Activated CD8-positive, alpha-beta T cell treated with anti-CD3 and anti-CD28 coated beads for 36 hours (primary cell): ENCODE measurements at regions not wholly inside any gene's neighbourhood (a gene's known extent, or its start where the extent isn't known, plus 50 kb on each side); places are given as distances from the start of the nearest gene placed in this dataset.

Experiments used
- ATAC-seq: fragments of 200-7000 bp; cut with Tn5 transposase; one replicate; pipeline ENCODE4 v1.10.0; 2021; ENCODE audit warnings: mild to moderate bottlenecking, moderate library complexity
- CTCF ChIA-PET: fragments of 350-600 bp; sonication (Branson Sonifier 250); formaldehyde crosslinking; loops from one replicate; lab custom pipeline; 2021; ENCODE audit warnings: antibody characterized with exemption; lab: Charles Lee
- POLR2A ChIA-PET: fragments of 350-600 bp; sonication (Branson Sonifier 250); formaldehyde crosslinking; loops from one replicate; lab custom pipeline; 2021; ENCODE audit warnings: antibody characterized with exemption; lab: Charles Lee
- DNase-seq: peaks from one replicate; pipeline ENCODE4 v3.0.0-alpha.2; 2020
- H3K27ac Mint-ChIP-seq: one replicate; pipeline ENCODE4 v1.8.0; 2021; ENCODE audit warnings: mild to moderate bottlenecking, mixed read lengths
- H3K27me3 Mint-ChIP-seq: one replicate; pipeline ENCODE4 v1.8.0; 2021; ENCODE audit warnings: mixed read lengths
- H3K36me3 Mint-ChIP-seq: one replicate; pipeline ENCODE4 v1.8.0; 2021; ENCODE audit warnings: low read depth, mixed read lengths
- H3K4me1 Mint-ChIP-seq: one replicate; pipeline ENCODE4 v1.8.0; 2021; ENCODE audit warnings: low read depth, mixed read lengths
- H3K4me3 Mint-ChIP-seq: one replicate; pipeline ENCODE4 v1.8.0; 2021; ENCODE audit warnings: mild to moderate bottlenecking, moderate library complexity, mixed read lengths
- H3K9me3 Mint-ChIP-seq: one replicate; pipeline ENCODE4 v1.8.0; 2021; ENCODE audit warnings: mixed read lengths
- intact Hi-C: fragments of 100-400 bp; cut with micrococcal nuclease; formaldehyde crosslinking; loops from one replicate; pipeline ENCODE4 v1.10.0; 2022
- TF ChIP-seq, protein P1 (sequence below): fragments of 200-600 bp; IDR thresholded peaks from one replicate; pipeline ENCODE4 v1.8.0; 2022; ENCODE audit warnings: antibody characterized with exemption, mild to moderate bottlenecking

DNA sequence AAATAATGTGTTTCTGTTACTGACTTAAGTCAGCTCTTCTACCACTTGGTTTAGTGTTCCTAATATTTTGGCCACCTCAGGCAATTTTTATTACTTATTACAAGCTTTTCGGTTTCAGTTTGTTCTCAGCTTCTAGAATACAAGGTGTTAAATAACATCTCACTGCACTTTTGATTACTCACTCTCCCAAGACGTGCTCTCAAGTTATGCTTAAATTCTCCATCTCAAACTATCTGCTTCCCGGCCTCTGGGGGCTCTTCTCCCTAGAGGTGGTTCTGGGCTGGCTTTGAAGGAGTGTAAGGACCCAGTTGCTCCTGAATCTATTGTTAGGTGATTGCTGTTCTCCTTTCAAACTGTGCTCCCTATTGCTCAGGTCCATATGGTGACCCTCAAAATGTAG, 193.9 kb upstream of the DDHD1 start:
- no peaks in the 10 kb centered on the region for H3K4me1 Mint-ChIP-seq
- no peaks in the 10 kb centered on the region for H3K36me3 Mint-ChIP-seq
- TF ChIP-seq, protein P1, sequence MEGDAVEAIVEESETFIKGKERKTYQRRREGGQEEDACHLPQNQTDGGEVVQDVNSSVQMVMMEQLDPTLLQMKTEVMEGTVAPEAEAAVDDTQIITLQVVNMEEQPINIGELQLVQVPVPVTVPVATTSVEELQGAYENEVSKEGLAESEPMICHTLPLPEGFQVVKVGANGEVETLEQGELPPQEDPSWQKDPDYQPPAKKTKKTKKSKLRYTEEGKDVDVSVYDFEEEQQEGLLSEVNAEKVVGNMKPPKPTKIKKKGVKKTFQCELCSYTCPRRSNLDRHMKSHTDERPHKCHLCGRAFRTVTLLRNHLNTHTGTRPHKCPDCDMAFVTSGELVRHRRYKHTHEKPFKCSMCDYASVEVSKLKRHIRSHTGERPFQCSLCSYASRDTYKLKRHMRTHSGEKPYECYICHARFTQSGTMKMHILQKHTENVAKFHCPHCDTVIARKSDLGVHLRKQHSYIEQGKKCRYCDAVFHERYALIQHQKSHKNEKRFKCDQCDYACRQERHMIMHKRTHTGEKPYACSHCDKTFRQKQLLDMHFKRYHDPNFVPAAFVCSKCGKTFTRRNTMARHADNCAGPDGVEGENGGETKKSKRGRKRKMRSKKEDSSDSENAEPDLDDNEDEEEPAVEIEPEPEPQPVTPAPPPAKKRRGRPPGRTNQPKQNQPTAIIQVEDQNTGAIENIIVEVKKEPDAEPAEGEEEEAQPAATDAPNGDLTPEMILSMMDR = no peak
- H3K27ac Mint-ChIP-seq = no peak overlapping the region
- no peaks in the 10 kb centered on the region for H3K9me3 Mint-ChIP-seq
- intact Hi-C loops = no loop called here
- DNase-seq = no peak
- ATAC-seq = no peak
- CTCF ChIA-PET = no interaction called here
- POLR2A ChIA-PET = no interaction called here
- H3K27me3 Mint-ChIP-seq = no peaks in the 10 kb centered on the region
- H3K4me3 Mint-ChIP-seq = no peak overlapping the region

DNA sequence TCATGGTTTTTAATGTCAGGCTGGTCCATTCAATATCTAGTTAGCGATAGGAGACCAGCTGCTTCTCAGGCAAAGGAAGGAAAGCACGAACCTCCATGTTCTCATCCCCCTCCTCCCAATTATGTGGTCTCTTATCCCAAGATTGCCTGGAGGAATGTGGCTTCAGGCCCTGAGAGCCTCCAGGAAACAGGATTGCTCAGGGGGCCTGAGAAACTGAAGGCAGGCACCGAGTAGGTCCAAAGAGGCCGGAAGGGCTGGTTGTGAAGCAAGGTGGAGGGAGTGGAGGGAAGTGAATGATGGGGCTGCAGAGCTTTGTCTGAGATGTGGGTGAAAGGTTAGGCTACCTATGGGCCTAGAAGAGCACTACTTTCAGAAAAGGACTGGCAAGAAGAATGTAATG, 188.2 kb upstream of the DDHD1 start:
- Mint-ChIP-seq H3K9me3 (no peaks in the 10 kb centered on the region), H3K4me3 (no peak overlapping the region), H3K36me3 (no peaks in the 10 kb centered on the region), H3K27me3 (no peaks in the 10 kb centered on the region), H3K27ac (no peak overlapping the region), H3K4me1 (no peaks in the 10 kb centered on the region)
- TF ChIP-seq, protein P1 = no peak
- DNase-seq (no peak), ATAC-seq (no peak)
- intact Hi-C loops = no loop called here
- POLR2A ChIA-PET = no interaction called here
- CTCF ChIA-PET = interaction anchor here (1.1 kb wide), 1 partner anchor 15 kb away, joined by 3 read pairs; no protein-coding TSS in a partner anchor

- POLR2A ChIA-PET = no interaction called here
- no peak for DNase-seq
- Mint-ChIP-seq H3K36me3 (no peaks in the 10 kb centered on the region), H3K27ac (no peak overlapping the region), H3K27me3 (no peaks in the 10 kb centered on the region), H3K4me3 (no peak overlapping the region), H3K9me3 (no peaks in the 10 kb centered on the region), H3K4me1 (no peaks in the 10 kb centered on the region)
- intact Hi-C loops = no loop called here
- CTCF ChIA-PET = no interaction called here
- no peak for ATAC-seq
- TF ChIP-seq, protein P1 = no peak
These were observed 185.1 kb upstream of the DDHD1 start for GRCh38 chr14:53338192-53338591.

DNA sequence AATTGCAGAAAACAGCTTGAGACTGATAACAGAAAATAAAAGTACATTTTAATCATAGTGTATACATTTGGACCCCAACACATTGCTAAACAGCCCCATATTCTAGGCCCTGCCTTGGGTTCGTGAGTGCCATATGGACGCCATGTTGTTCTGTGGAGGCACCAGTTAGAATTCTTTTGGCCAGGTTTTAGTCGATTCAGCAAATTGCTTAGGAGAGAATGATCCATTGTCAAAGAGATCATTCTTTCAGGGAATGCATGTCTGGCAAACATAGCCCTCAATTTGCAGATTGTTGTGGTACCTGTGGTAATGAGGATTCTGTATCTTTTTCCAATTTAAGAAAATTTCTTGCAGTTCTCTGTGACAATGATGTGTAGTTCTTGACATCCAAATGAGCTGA, 183.6 kb upstream of the DDHD1 start:
- TF ChIP-seq, protein P1 = no peak

GRCh38 chr14:53333809-53334208, 180.7 kb upstream of the DDHD1 start:
- Mint-ChIP-seq H3K4me1 (peaks cover 3% of the 10 kb centered on the region), H3K27me3 (no peaks in the 10 kb centered on the region), H3K9me3 (no peaks in the 10 kb centered on the region), H3K4me3 (no peak overlapping the region), H3K36me3 (no peaks in the 10 kb centered on the region), H3K27ac (no peak overlapping the region)
- ChIA-PET POLR2A (no interaction called here), CTCF (no interaction called here)
- DNase-seq (no peak), ATAC-seq (no peak)
- intact Hi-C loops = no loop called here
- TF ChIP-seq, protein P1 = no peak

More for the DNA sequence above, 183.6 kb upstream of the DDHD1 start:
- H3K36me3 Mint-ChIP-seq = no peaks in the 10 kb centered on the region
- H3K4me3 Mint-ChIP-seq = no peak overlapping the region
- ChIA-PET POLR2A (no interaction called here), CTCF (no interaction called here)
- H3K4me1 Mint-ChIP-seq = no peaks in the 10 kb centered on the region
- no peaks in the 10 kb centered on the region for H3K27me3 Mint-ChIP-seq
- no peaks in the 10 kb centered on the region for H3K9me3 Mint-ChIP-seq
- ATAC-seq (no peak), DNase-seq (no peak)
- no peak overlapping the region for H3K27ac Mint-ChIP-seq
- intact Hi-C loops = no loop called here
